ENCODE measurements at regions not wholly inside any gene's neighbourhood (a gene's known extent, or its start where the extent isn't known, plus 50 kb on each side); places are given as distances from the start of the nearest gene placed in this dataset.

DNA sequence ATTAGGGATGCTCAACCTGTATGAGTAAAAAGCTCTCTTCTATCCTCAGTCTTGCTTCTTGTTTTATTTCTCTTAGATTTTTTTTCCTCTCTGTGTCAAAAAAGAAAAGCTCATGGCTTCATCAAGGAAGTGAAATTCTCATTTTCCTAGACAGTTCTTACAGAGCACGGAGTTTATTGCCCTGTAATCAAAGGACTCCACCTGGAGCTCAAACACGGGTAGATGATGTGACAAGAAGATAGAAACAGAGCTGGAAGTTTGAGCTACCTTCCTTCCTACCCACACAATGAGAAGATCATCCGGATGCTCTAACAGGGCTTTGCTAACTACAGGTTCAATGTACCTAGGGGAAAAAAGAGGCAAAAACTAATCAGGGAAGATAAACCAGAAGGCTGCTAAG is 564.8 kb downstream of the MED13L start:
- TF ChIP-seq TEAD4 (IDR thresholded peaks at IDR 0.05; ENCODE audit: low read length) (no peak), TEAD4 (CRISPR knock-in tag; IDR thresholded peaks at IDR 0.05; ENCODE audit: borderline replicate concordance) (no peak), ARID1B (IDR thresholded peaks at IDR 0.05) (no peak), TCFL5 (CRISPR knock-in tag; conservative IDR thresholded peaks at IDR 0.05) (no peak), EGR1 (conservative IDR thresholded peaks at IDR 0.05) (no peak), CBX8 (IDR thresholded peaks at IDR 0.05; ENCODE audit: borderline replicate concordance, extremely low read depth, low read depth, low read length, poor library complexity, severe bottlenecking) (no peak), SP1 (CRISPR knock-in tag; IDR thresholded peaks at IDR 0.05) (no peak), TAF1 (IDR thresholded peaks at IDR 0.05; ENCODE audit: control insufficient read depth, extremely low read depth, insufficient read depth, low read length, severe bottlenecking) (no peak), RBFOX2 (IDR thresholded peaks at IDR 0.05; ENCODE audit: low read depth, low read length) (no peak), ZZZ3 (IDR thresholded peaks at IDR 0.05) (no peak)
- TF ChIP-seq, protein P1, sequence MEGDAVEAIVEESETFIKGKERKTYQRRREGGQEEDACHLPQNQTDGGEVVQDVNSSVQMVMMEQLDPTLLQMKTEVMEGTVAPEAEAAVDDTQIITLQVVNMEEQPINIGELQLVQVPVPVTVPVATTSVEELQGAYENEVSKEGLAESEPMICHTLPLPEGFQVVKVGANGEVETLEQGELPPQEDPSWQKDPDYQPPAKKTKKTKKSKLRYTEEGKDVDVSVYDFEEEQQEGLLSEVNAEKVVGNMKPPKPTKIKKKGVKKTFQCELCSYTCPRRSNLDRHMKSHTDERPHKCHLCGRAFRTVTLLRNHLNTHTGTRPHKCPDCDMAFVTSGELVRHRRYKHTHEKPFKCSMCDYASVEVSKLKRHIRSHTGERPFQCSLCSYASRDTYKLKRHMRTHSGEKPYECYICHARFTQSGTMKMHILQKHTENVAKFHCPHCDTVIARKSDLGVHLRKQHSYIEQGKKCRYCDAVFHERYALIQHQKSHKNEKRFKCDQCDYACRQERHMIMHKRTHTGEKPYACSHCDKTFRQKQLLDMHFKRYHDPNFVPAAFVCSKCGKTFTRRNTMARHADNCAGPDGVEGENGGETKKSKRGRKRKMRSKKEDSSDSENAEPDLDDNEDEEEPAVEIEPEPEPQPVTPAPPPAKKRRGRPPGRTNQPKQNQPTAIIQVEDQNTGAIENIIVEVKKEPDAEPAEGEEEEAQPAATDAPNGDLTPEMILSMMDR (IDR thresholded peaks at IDR 0.05 in 2 of 3, conservative IDR thresholded peaks at IDR 0.05 in 1 of 3; ENCODE audit: insufficient read depth in 2 of 3, low read depth in 1 of 3, low read length in 3 of 3): no peak

Data from K562 (cell line).